Putamen (tissue), 1 donor: ENCODE measurements at regions not wholly inside any gene's neighbourhood (a gene's known extent, or its start where the extent isn't known, plus 50 kb on each side); places are given as distances from the start of the nearest gene placed in this dataset.
"Not testable (repeated sequence)": the region's sequence is repeated elsewhere in the genome, so short reads cannot be mapped to it uniquely, and the experiment has no call there.

Source experiments
- DNase-seq: peaks from one replicate; pipeline ENCODE4 v3.0.0-alpha.2; 2016; ENCODE audit warnings: low spot score

DNA sequence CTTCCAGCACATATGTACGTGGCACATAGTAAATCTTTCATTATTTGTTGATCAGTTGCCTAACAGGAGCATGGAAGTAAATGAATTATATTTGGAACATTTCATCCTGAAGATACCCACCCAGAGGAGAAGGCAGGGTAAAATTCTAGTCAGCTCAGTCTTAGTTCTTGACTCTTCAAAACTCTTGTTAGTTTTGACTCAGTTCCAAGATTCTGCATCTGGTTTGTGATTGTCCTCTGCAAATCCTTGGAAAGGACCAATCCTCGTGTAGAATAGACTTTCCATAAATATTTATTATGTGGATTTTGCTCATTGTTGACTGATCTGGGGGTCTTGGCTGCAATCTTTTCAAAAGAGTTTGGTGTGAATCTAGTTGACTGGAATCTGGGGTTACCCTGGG is 257.5 kb upstream of the FAT1 start:
- no peak for DNase-seq

DNA sequence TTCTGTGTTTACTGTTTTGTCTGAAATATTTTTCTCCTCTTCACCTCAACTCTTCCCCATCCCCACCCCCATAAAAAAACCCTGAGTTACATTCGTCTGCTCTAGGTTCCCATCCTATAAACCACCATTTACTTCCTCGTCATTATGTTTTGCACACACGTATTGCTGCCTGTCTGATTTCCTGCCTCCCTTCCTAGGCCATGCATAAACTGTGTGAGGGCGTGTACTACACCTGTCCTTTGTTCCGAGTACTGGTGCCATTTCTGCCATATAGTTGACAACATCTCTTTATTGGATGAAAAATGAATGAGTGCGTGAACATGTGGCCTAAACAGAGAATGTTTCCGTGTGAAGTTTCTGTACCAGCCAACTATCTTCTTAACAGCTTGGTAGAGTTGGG is 258.5 kb upstream of the FAT1 start:
- DNase-seq: no peak

DNA sequence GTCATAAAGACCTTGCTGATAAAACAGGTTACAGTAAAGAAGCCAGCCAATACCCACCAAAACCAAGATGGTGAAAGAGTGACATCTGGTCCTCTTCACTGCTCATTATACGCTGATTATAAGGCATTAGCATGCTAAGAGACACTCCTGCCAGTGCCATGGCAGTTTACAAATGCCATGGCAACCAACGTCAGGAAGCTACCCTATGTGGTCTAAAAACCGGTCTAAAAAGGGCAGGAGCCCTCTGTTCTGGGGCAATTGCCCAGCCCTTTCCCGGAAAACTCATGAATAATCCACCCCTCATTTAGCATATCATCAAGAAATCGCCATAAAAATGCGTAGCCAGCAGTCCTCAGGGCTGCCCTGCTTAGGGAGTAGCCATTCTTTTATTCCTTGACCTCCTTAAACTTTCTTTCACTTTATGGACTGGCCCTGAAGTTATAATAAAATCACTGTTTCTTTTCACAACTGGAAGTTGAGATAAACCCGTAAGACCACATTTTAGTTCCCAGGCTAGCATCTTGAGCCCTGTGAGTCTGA is 260.5 kb upstream of the FAT1 start:
- no peak for DNase-seq

DNA sequence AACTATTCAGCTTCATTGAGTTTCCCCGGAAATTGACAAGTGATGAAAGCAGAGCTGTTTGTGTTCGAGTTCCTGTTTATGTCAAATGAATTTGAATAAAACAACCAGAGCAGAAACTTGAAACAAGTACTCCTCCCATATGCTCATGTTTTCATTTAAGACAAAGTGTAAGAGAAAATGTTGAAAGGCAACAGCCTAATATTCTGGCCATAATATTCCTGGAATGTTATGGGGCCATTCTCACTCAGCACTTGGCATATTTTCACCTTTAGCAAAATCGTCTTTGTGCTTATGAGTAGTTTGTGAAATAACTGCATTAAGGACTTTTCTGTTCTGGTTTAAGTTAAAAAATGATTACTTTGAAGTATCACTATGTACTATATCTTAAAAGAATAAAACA is 276.0 kb upstream of the FAT1 start:
- no peak for DNase-seq

DNA sequence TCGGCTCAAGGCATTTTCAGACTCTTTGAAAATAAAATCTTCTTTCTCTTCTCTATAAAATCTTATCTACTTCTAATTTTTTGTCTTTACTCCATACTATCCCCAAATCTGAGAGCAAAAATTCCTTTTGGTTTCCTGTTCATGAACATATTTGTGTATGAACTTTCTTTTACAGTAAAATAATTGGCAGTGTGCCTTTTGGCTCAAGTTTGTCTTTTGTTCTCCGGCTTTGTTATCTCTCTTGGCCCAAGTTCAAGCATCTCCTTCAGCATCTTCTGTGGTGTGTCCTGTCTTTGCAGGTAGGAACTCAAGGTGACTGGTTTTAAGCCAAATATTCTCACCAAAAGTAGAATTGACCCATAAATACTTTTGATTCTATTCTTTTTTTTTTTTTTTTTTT is 276.6 kb upstream of the FAT1 start:
- DNase-seq: no peak

DNA sequence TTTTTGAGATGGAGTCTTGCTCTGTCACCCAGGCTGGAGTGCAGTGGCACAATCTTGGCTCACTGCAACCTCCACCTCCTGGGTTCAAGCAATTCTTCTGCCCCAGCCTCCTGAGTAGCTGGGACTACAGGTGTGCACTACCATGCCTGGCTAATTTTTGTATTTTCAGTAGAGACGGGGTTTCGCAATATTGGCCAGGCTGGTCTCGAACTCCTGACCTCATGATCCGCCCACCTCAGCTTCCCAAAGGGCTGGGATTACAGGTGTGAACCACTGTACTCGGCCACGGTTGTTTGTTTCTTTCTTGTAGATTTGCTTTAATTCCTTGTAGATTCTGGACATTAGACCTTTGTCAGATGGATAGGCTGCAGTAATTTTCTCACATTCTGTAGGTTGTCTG is 278.5 kb upstream of the FAT1 start:
- DNase-seq: not testable (repeated sequence)

DNA sequence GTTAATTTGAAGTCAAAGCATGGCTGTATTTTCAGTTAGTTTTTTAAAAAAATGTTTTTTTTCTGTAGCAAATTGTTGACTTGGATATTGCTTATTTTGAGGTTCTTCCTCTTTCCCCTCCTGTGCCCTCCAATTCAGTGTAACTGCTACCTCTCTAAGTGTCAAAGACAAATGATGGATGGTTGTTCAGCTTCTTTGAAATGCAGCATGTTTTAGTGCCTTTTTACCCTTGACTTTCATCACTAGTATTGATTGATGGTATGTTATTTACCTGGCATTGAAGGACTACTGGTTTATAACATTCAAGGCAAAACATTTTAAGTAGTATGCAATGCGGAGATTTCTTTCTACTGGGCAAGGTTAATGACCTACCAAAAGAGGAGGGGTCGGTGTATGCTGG is 281.0 kb upstream of the FAT1 start:
- no peak for DNase-seq

DNA sequence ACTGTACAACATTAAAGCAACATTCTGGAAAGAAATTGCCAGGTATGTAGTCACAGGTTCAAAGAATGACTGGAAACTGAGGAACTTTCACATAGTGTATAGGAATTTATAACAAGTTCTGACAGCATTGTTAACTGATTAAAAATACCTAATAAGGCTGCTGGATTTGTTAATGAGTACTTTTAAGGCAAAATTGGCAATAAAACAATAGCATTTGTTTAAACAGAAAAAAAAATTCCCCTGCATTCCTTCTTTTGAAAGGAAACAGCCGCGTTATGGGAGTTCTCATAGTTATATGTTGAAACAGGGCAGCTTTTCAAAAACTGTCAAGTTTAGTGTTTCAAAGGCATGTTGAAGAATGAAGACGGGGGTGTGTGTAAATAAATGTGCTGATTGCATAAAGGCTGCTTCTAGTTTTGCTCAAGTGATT is 282.5 kb upstream of the FAT1 start:
- DNase-seq: no peak

DNA sequence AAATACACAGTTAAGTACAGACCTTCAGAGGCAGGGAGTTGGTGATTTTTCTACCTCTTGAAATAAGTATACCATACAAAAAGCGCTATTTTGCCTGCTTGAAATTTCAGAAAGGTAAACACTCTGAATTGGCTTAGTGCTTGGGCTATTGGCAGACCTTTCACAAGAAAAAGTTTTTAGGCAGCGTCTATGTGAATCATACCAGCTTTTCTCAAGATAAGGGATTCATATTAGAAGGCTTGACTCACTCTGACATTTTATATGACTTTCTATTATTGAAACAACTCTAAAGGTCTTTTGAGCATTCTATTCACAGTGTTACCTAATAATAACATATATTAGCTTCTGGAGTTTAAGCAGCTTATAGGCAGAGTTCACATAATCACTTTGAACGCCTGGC is 286.4 kb upstream of the FAT1 start:
- DNase-seq: no peak

DNA sequence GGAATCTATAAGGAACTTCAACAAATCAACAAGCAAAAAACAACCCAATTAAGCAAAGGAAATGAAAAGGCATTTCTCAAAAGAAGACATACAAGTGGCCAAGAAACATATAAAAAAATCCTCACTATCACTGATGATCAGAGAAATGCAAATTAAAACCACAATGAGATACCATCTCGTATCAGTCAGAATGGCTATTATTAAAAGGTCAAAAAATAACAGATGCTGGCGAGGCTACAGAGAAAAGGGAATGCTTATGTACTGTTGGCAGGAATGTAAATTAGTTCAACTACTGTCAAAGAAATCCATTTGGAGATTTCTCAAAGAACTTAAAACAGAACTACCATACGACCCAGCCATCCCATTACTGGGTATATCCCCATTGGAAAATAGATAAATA is 292.4 kb upstream of the FAT1 start:
- DNase-seq: no peak

DNA sequence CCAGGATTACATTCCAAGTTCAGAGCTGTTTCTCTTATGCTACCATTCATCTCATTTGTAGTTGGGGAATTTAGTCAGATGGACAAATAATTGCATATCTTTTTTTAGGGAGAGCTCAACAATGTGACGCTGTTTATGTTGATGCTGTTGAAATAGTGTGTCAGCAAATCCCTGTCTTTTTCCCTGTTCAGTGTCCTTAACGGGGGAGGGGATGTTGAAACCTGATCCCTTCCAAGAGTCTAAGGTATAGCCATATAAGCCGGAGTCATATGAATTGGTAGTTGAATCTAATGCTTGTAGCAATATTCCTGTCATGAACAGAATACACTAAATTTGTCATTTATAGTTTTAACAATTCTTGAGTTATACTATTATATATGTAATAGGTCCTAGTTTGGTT is 293.5 kb upstream of the FAT1 start:
- DNase-seq: no peak

DNA sequence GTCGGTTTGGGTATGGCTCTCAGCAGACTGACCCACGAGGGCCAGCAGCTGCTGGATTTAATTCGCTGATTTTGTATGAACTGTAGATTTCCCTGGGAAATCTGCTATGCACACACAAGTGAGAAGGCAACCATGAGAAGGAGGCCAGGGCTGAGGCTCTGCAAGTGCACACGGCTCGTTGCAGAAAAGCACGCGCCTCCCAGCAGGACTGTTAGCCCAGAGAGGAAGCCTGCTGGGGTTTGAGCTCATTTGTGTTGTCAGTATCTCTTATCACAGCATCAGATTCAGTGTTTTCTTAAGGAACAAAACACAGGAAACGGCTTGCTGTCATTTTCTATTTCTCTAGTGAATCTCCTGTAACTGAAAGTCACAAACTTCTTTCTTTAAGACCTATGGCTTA is 296.2 kb upstream of the FAT1 start:
- DNase-seq: no peak

DNA sequence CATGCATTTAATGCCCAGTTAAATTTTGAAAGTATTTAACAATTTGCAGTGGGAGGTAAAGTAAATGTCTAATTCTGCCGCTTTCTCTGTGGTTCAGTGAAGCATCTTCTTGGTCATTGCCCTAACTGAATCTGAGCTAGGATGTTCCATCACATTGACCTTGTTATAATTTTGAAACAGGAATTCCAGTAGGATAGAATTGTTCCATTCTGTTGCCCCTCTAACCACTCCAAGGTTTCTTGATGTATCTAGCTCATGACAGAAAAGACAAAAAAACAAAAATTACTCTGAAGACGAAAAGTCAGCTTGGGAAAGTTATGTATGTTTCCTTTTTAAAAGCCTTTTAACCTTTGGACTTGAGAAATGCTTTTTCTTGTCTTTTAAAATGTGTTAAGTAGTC is 297.0 kb upstream of the FAT1 start:
- no peak for DNase-seq

DNA sequence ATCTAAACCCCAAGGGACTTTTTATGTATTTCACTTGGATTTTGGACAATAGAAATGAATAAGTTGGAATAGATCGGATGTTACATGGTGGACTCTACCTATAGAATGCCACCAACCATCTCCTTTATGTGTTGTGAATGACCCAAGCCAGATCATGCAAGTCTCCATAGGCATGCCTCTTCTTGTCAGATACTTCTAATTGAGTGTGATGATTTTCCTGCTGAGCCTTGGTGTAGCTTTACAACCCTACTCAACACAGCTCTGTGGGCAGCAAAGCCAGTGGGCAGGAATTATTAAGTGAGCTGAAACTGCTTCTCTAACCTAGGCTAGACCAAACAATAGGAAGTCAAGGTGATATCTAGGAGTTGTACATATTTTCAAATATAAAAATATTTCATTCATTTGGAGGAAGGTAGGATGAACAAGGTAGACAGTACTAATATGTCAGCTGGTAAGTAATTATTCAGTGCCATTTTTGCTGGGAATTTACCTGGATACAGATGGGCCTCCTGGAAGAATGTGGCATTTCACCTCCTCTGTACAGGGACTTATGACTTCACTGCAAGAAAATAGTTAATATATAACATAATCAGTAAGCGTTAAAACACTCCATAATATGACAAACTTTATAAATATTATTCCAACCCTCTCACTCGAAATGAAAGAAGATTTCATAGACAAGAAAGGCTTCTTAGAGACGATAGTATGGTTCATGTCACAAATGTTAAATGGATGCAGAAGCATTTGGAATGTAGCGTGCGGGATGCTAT is 298.0 kb upstream of the FAT1 start:
- no peak for DNase-seq

DNA sequence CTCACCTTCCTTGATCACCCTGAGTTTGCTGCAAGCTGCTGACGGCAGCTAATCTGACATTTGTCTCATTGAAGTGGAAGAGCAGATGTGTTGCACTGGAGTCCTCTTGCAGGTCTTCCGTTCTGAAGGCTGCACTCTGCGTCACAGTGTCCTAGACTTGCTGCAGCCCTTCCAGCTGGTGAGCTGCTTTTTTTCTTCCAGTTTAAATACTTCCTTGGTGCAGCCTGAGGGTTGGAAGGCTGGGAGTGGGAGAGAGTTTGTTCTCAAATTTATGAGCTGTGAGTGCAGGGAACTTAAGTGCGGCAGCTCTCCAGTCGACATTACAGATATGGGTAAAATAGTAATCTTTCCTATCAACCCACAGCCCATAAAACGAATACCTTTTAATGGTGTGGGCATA is 303.6 kb upstream of the FAT1 start:
- no peak for DNase-seq

DNA sequence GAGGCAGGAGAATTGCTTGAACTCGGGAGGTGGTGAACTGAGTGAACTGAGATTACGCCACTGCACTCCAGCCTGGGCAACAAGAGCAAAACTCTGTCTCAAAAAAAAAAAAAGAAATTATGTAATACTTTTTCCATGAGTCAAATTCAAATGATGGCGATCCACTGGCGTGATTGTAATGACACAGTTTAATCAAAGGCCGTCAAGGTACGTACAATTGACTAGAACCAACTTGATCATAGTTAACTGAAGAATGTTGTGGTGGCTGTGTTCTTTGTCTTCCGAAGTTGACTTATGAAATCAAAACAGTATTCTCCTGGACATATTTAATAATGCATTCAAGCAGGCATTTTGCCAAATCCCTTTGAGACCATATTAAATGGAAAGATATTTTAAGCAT is 318.6 kb upstream of the FAT1 start:
- DNase-seq: no peak

DNA sequence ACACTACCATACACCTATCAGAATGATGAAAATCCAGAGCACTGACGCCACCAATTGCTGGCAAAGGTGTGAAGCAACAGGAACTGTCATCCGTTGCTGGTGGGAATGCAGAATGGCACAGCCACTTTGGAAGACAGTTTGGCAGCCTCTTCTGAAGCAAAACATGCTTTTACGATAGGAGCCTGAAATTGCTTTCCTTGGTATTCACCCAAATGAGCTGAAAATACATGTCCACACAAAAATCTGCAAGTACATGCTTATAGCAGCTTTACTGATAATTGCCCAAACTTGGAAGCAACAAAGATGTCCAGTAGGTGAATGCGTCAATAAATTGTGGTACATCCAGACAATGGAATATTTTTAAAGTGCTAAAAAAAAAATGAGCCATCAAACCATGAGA is 322.8 kb upstream of the FAT1 start:
- DNase-seq: no peak

DNA sequence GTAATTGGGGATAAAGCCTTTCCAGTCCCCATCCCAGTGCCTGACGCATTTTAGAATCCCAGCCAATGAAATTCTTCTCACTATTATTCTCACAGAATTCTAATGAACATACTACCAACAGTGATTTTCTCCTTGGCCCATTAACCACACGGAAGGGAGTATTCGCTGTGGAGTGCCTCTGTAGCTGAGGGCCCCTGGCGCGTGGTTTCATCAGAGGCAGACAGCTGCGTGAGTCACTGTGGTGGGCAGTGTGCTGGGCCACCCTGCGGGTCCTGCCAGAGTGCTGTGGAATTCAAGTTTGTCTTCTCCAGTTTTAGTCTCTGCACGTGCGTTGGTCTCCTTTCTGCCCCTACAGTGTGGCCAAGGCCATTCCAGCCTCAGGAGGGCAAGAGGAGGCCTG is 335.4 kb upstream of the FAT1 start:
- DNase-seq: no peak

DNA sequence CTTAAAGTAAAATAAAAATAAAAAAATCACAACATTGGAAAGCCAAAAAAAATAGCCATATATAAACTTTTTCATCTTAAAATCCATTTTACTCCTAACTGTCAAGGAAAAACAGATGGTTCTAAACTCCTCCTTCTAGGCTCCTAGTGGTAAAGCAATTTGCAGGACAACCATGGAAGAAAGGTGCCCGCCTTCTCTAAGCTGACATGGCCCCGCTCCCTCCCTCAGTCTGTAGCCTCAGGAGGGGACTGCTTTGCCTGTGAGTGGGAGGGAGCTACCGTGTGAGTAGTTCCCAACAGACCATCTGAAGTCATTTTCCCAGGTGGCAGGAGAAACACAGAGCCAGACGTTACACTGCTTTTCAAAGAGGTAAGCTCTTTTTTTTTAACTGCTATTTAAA is 336.2 kb upstream of the FAT1 start:
- DNase-seq: no peak

DNA sequence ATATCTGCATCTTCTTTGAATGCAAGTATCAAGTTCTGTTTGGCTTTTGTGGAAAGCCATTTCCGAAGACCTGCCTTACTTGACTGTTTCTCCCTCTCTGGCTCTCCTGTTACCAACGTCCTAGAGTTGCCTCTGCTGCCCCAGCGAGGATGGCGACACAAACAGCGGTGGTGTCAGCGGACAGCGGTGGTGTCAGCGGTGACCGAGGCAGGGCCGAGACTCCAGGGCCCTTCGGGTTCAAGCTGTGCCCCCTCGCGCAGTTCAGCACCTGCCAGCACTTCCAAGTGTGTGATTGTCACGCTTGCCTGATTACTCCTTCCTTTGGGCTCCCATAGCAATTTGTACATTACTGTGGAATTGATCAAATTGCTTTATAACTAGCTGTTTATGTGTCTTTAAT is 336.9 kb upstream of the FAT1 start:
- no peak for DNase-seq

DNA sequence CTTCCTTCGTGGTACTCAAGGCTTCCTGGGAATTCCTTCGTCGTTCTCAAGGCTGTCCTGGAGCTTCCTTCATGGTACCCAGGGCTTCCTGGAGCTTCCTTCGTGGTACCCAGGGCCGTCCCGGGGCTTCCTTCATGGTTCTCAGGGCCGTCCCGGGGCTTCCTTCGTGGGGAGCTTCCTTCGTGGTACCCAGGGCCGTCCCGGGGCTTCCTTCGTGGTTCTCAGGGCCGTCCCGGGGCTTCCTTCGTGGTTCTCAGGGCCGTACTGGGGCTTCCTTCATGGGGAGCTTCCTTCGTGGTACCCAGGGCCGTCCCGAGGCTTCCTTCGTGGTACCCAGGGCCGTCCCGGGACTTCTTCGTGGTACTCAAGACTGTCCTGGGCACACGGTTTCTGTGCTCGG is 339.6 kb upstream of the FAT1 start:
- DNase-seq: no peak

DNA sequence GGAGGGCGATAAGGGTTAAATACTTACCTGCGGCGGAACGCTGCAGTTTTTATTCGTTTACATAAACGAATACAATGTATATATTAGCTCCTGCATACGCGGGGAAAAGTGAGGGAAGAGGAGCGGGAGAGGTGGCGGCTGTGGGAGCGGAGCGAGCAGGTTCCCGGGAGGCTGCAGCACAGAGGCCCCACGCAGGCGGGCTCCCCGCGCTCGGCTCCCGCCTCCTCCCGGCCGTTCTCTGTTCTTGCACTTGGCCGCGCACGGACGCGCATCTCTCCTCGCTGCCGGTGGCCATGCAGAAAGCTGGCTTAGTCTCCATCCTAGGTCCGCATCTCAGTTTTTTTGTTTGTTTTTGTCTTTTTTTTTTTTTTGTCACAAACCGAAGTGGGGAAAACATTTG is 340.4 kb upstream of the FAT1 start:
- no peak for DNase-seq

DNA sequence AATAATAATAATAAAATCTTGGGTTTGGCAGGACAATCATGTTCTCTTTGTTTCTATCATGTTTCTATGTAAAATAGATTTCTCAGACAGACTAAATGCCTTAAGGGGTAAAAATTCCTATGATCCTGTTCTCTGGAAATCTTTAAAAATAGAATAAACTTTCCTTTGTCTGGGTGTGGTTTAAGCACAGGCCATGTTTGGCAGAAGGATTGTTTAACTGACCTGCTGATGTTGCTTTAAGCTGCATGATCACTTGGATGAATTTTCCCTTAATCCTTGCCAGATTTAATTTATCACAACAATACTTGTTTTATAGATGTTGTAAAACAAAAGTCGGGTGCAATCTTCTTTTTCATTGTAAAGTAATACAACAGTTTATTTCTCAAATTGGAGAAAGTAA is 341.7 kb upstream of the FAT1 start:
- no peak for DNase-seq

DNA sequence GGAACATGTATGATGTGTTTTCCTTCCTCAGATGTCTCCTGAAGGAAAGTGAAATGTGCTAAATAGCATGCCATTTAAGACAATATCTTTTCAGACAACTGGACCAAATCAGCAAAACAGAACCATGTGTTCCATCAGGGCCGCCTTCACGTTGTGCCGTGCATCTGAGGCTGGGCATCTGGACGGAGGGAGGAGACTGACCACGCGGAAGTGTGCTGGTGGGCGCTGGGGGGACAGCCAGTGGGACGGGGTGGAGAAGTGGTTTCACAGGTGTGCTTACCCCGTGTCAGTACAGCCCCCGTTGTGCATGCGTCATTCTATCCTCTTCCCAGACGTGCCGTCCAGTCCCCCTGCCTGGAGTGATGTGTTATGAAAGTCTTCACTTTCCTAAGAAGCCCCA is 342.1 kb upstream of the FAT1 start:
- DNase-seq: no peak
